NB4 (cell line): ENCODE measurements at regions not wholly inside any gene's neighbourhood (a gene's known extent, or its start where the extent isn't known, plus 50 kb on each side); places are given as distances from the start of the nearest gene placed in this dataset.

Experiments
- MAX ChIP-seq: IDR thresholded peaks from 2 replicates; pipeline ENCODE4 v1.6.1; 2011; ENCODE audit warnings: low read depth, low read length
- POLR2A ChIP-seq: IDR thresholded peaks from 2 replicates; pipeline ENCODE4 v1.6.1; 2011; ENCODE audit warnings: mild to moderate bottlenecking; ENCODE audit not compliant: insufficient read length; ENCODE audit errors: extremely low read depth
- TF ChIP-seq, protein P1 (sequence below): IDR thresholded peaks from one replicate; pipeline ENCODE4 v1.5.1; 2012; ENCODE audit warnings: low read depth, low read length

GRCh38 chr7:140247559-140247958 is 70.8 kb upstream of the KDM7A start:
- TF ChIP-seq, protein P1, sequence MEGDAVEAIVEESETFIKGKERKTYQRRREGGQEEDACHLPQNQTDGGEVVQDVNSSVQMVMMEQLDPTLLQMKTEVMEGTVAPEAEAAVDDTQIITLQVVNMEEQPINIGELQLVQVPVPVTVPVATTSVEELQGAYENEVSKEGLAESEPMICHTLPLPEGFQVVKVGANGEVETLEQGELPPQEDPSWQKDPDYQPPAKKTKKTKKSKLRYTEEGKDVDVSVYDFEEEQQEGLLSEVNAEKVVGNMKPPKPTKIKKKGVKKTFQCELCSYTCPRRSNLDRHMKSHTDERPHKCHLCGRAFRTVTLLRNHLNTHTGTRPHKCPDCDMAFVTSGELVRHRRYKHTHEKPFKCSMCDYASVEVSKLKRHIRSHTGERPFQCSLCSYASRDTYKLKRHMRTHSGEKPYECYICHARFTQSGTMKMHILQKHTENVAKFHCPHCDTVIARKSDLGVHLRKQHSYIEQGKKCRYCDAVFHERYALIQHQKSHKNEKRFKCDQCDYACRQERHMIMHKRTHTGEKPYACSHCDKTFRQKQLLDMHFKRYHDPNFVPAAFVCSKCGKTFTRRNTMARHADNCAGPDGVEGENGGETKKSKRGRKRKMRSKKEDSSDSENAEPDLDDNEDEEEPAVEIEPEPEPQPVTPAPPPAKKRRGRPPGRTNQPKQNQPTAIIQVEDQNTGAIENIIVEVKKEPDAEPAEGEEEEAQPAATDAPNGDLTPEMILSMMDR: no peak
- TF ChIP-seq POLR2A: no peak
- TF ChIP-seq MAX: no peak
